H1 (cell line): ENCODE measurements at regions not wholly inside any gene's neighbourhood (a gene's known extent, or its start where the extent isn't known, plus 50 kb on each side); places are given as distances from the start of the nearest gene placed in this dataset.

Experiments used
- CTCF ChIA-PET: fragments of 300-600 bp; sonication (Branson Sonifier 250); formaldehyde crosslinking; loops from one replicate; lab custom pipeline; 2021; ENCODE audit not compliant: partially characterized antibody; lab: Charles Lee
- POLR2A ChIA-PET: fragments of 300-600 bp; sonication (Branson Sonifier 250); formaldehyde crosslinking; loops from one replicate; lab custom pipeline; 2021; ENCODE audit warnings: inconsistent platforms; ENCODE audit not compliant: partially characterized antibody; lab: Charles Lee
- DNase-seq, 2 experiments: peaks; one replicate each; pipeline versions ENCODE4 v3.0.0 to v3.0.0-alpha.2; 2010 to 2022; ENCODE audit warnings: low spot score in 2 of 2, low read depth in 1 of 2, mixed read lengths in 1 of 2
- FAIRE-seq: peaks from 2 replicates; lab custom pipeline; 2011; peaks lifted over from hg19 to GRCh38; lab: Jason Lieb, UNC
- H2AFZ ChIP-seq: 2 replicates; pipeline ENCODE4 v1.8.1; 2012; ENCODE audit warnings: low read length, inconsistent platforms
- H2AK5ac ChIP-seq: 2 replicates; pipeline ENCODE4 v1.6.1; 2013; ENCODE audit warnings: low read depth, low read length
- H2BK120ac ChIP-seq: replicated peaks from 2 replicates; pipeline ENCODE3; 2013; ENCODE audit warnings: low read depth, low read length, inconsistent platforms
- H2BK12ac ChIP-seq: 2 replicates; pipeline ENCODE4 v1.6.1; 2013; ENCODE audit warnings: low read depth, low read length
- H2BK15ac ChIP-seq: 2 replicates; pipeline ENCODE4 v1.6.1; 2013; ENCODE audit warnings: low read length
- H2BK20ac ChIP-seq: 2 replicates; pipeline ENCODE4 v1.6.1; 2013; ENCODE audit warnings: low read length
- H2BK5ac ChIP-seq: 2 replicates; pipeline ENCODE4 v1.6.1; 2013; ENCODE audit warnings: low read depth, low read length
- H3K14ac ChIP-seq: 2 replicates; pipeline ENCODE4 v1.6.1; 2013; ENCODE audit warnings: inconsistent platforms; ENCODE audit not compliant: insufficient read length
- H3K18ac ChIP-seq: 2 replicates; pipeline ENCODE4 v1.6.1; 2013; ENCODE audit warnings: low read length; ENCODE audit errors: extremely low read depth
- H3K23ac ChIP-seq: 2 replicates; pipeline ENCODE4 v1.6.1; 2013; ENCODE audit warnings: inconsistent platforms; ENCODE audit not compliant: insufficient read length
- H3K23me2 ChIP-seq: 2 replicates; pipeline ENCODE4 v1.6.1; 2013; ENCODE audit warnings: low read depth, low read length
- H3K27ac ChIP-seq: 2 replicates; pipeline ENCODE4 v1.6.1; 2011; ENCODE audit warnings: low read depth, low read length, inconsistent platforms
- H3K27me3 ChIP-seq, 4 experiments: replicated peaks in 1 of 4; 1 replicate in 1 of 4; 2 replicates in 3 of 4; pipeline versions ENCODE4 v1.6.1 to v1.8.1; 2011 to 2013; ENCODE audit warnings: low read length in 3 of 4, mild to moderate bottlenecking in 3 of 4, inconsistent platforms in 2 of 4, mixed read lengths in 2 of 4, moderate library complexity in 1 of 4; ENCODE audit not compliant: control insufficient read depth in 3 of 4, insufficient read depth in 3 of 4; ENCODE audit errors: extremely low read depth in 1 of 4
- H3K36me3 ChIP-seq, 4 experiments: 2 replicates each; pipeline versions ENCODE4 v1.6.1 to v1.8.1; 2011 to 2013; ENCODE audit warnings: mild to moderate bottlenecking in 4 of 4, low read length in 3 of 4, moderate library complexity in 2 of 4, control low read depth in 1 of 4, inconsistent platforms in 1 of 4; ENCODE audit not compliant: insufficient read depth in 4 of 4, control insufficient read depth in 2 of 4
- H3K4ac ChIP-seq: replicated peaks from 2 replicates; pipeline ENCODE3; 2013; ENCODE audit warnings: low read length, low read depth, mixed read lengths, inconsistent platforms; ENCODE audit not compliant: insufficient read length
- H3K4me1 ChIP-seq, 4 experiments: replicated peaks in 1 of 4; 1 replicate in 1 of 4; 2 replicates in 3 of 4; pipeline versions ENCODE4 v1.6.1 to v1.8.1; 2011 to 2013; ENCODE audit warnings: low read length in 3 of 4, inconsistent platforms in 2 of 4, mixed read lengths in 1 of 4; ENCODE audit not compliant: insufficient read depth in 4 of 4, control insufficient read depth in 3 of 4
- H3K4me2 ChIP-seq, 2 experiments: 2 replicates each; pipeline versions ENCODE4 v1.6.1 to v1.8.1; 2011 to 2013; ENCODE audit warnings: low read depth in 2 of 2, low read length in 2 of 2, control low read depth in 1 of 2, inconsistent platforms in 1 of 2, mild to moderate bottlenecking in 1 of 2; ENCODE audit not compliant: insufficient read depth in 1 of 2
- H3K4me3 ChIP-seq, 4 experiments: fragments of 200-600, 300-600 bp in 1 of 4; sonication (generic), shearing (Covaris generic), sonication (Bioruptor Twin) in 1 of 4; 2 replicates each; pipeline versions ENCODE4 v1.5.1 to v1.8.1; 2011 to 2016; ENCODE audit warnings: low read length in 4 of 4, low read depth in 3 of 4, control low read depth in 2 of 4, inconsistent platforms in 2 of 4, mild to moderate bottlenecking in 2 of 4, mixed read lengths in 1 of 4, moderate library complexity in 1 of 4; ENCODE audit not compliant: insufficient read depth in 2 of 4; ENCODE audit errors: extremely low read depth in 1 of 4
- H3K56ac ChIP-seq: replicated peaks from 2 replicates; pipeline ENCODE3; 2013; ENCODE audit warnings: low read depth, mild to moderate bottlenecking, mixed read lengths, low read length, inconsistent platforms; ENCODE audit not compliant: insufficient read length
- H3K79me1 ChIP-seq: 2 replicates; pipeline ENCODE4 v1.6.1; 2013; ENCODE audit warnings: low read depth, low read length, control low read depth
- H3K79me2 ChIP-seq, 2 experiments: 2 replicates each; pipeline versions ENCODE4 v1.6.1 to v1.8.1; 2012 to 2013; ENCODE audit warnings: low read length in 2 of 2, mild to moderate bottlenecking in 2 of 2, inconsistent platforms in 1 of 2; ENCODE audit not compliant: insufficient read depth in 2 of 2, control insufficient read depth in 1 of 2
- H3K9ac ChIP-seq, 4 experiments: replicated peaks in 1 of 4; 1 replicate in 1 of 4; 2 replicates in 3 of 4; pipeline versions ENCODE4 v1.6.1 to v1.8.1; 2011 to 2013; ENCODE audit warnings: low read depth in 3 of 4, low read length in 3 of 4, control low read depth in 2 of 4, mild to moderate bottlenecking in 2 of 4, moderate library complexity in 2 of 4, inconsistent platforms in 1 of 4; ENCODE audit errors: extremely low read depth in 1 of 4
- H3K9me3 ChIP-seq, 2 experiments: 2 replicates each; pipeline versions ENCODE4 v1.6.1 to v1.8.1; 2012 to 2013; ENCODE audit warnings: mild to moderate bottlenecking in 2 of 2, moderate library complexity in 2 of 2, control low read depth in 1 of 2, inconsistent platforms in 1 of 2, low read depth in 1 of 2, low read length in 1 of 2, mixed read lengths in 1 of 2; ENCODE audit not compliant: insufficient read depth in 2 of 2
- H4K20me1 ChIP-seq, 2 experiments: replicated peaks in 1 of 2; 2 replicates each; pipeline versions ENCODE3 to v1.8.1; 2011 to 2013; ENCODE audit warnings: inconsistent platforms in 2 of 2, low read length in 2 of 2, mild to moderate bottlenecking in 1 of 2; ENCODE audit not compliant: insufficient read depth in 2 of 2, control insufficient read depth in 1 of 2
- H4K5ac ChIP-seq: 2 replicates; pipeline ENCODE4 v1.6.1; 2013; ENCODE audit warnings: low read length, low read depth, mixed read lengths, inconsistent platforms; ENCODE audit not compliant: insufficient read length
- H4K8ac ChIP-seq: 2 replicates; pipeline ENCODE4 v1.8.0; 2013; ENCODE audit warnings: mild to moderate bottlenecking, moderate library complexity, low read length, inconsistent platforms; ENCODE audit not compliant: insufficient read depth; ENCODE audit errors: extremely low read depth
- H4K91ac ChIP-seq: replicated peaks from 2 replicates; pipeline ENCODE3; 2013; ENCODE audit warnings: low read length, mixed read lengths, inconsistent platforms; ENCODE audit not compliant: insufficient read length
- BCL11A ChIP-seq, 2 experiments: IDR thresholded peaks; one replicate each; pipeline ENCODE4 v1.6.1; 2011; ENCODE audit warnings: low read depth in 2 of 2, low read length in 2 of 2, mild to moderate bottlenecking in 2 of 2
- KDM1A ChIP-seq: fragments of 200-600, 300-600 bp; sonication (generic); IDR thresholded peaks from 2 replicates; pipeline ENCODE4 v1.7.1; 2016; ENCODE audit warnings: mild to moderate bottlenecking, low read length, borderline replicate concordance
- KDM4A ChIP-seq: IDR thresholded peaks from one replicate; pipeline ENCODE4 v1.7.1; 2012; ENCODE audit warnings: low read depth, mild to moderate bottlenecking, moderate library complexity, low read length, inconsistent platforms; ENCODE audit not compliant: severe bottlenecking
- RFX5 ChIP-seq: IDR thresholded peaks from 2 replicates; pipeline ENCODE4 v1.6.1; 2011; ENCODE audit warnings: low read depth, low read length, improper control_type of control experiment, borderline replicate concordance
- SP2 ChIP-seq: IDR thresholded peaks from 2 replicates; pipeline ENCODE4 v1.6.1; 2012; ENCODE audit warnings: mild to moderate bottlenecking, low read length, inconsistent platforms
- WGBS, 2 experiments: shearing (Covaris generic) in 1 of 2; methylation state at CpG; one replicate each; pipeline versions ENCODE4 v1.1.6 to v1.1.7; 2013 to 2015; ENCODE audit warnings: low lambda C conversion rate in 2 of 2, mixed read lengths in 2 of 2, inconsistent platforms in 1 of 2, low coverage in 1 of 2, missing lambda C conversion rate in 1 of 2; ENCODE audit not compliant: insufficient replicate concordance in 2 of 2, insufficient coverage in 1 of 2, insufficient read length in 1 of 2; ENCODE audit errors: extremely low coverage in 1 of 2, missing lambda C conversion rate in 1 of 2; 5-methylcytosine and 5-hydroxymethylcytosine counted together
- TF ChIP-seq, protein P1 (sequence below): IDR thresholded peaks from 2 replicates; pipeline ENCODE4 v1.6.1; 2011; ENCODE audit warnings: low read depth, mild to moderate bottlenecking, low read length; ENCODE audit not compliant: insufficient read depth

DNA sequence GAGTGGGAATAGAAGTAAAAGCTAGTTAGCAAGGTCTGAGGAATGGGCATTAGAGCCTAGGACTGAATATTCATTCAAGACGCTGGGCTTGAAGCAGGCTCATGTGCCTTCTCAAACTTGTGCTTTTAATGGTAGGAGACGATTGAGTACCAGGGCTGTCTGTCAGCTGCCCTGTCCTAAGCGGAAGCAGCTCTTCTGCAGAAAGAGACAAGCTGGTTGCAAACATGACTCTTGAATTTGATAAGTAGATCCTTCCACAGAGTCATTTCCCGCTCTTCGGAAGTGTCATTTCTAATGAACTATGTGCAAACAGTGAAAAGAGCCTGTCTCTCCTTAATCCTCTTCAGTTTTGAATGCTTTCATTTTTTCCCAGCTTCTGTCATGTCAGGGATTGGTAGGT is 176.4 kb downstream of the TFAP2B start:
- H3K9me3 ChIP-seq: no peaks in the 10 kb centered on the region
- H2BK15ac ChIP-seq: no peak overlapping the region
- no peak overlapping the region for H2AK5ac ChIP-seq
- no peaks in the 10 kb centered on the region for H3K4me1 ChIP-seq
- H2BK120ac ChIP-seq: no peak overlapping the region
- POLR2A ChIA-PET: no interaction called here
- H3K14ac ChIP-seq: no peak overlapping the region
- H3K4ac ChIP-seq: no peak overlapping the region
- H2BK12ac ChIP-seq: no peak overlapping the region
- H3K23ac ChIP-seq: no peak overlapping the region
- H3K79me2 ChIP-seq: no peaks in the 10 kb centered on the region
- WGBS, 2 experiments: 97% methylated on average over 5 of the region's 5 CpGs; no CpG with 5 or more reads in 1 of the 2 experiments
- H2AFZ ChIP-seq: no peak overlapping the region
- no peaks in the 10 kb centered on the region for H3K27me3 ChIP-seq
- H2BK5ac ChIP-seq: no peak overlapping the region
- H3K23me2 ChIP-seq: no peaks in the 10 kb centered on the region
- no peak overlapping the region for H3K56ac ChIP-seq
- no peaks in the 10 kb centered on the region; a peak in 1 of 8 replicates for H3K36me3 ChIP-seq
- no peak overlapping the region for H4K5ac ChIP-seq
- DNase-seq: no peak
- H3K27ac ChIP-seq: no peak overlapping the region
- TF ChIP-seq KDM1A (no peak), RFX5 (no peak), KDM4A (no peak), BCL11A (IDR thresholded peaks at IDR 0.05; ENCODE audit: low read depth in 2 of 2, low read length in 2 of 2) (no peak), SP2 (no peak)
- TF ChIP-seq, protein P1, sequence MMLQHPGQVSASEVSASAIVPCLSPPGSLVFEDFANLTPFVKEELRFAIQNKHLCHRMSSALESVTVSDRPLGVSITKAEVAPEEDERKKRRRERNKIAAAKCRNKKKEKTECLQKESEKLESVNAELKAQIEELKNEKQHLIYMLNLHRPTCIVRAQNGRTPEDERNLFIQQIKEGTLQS: no peak
- H3K79me1 ChIP-seq: no peaks in the 10 kb centered on the region
- FAIRE-seq: no peak
- no peak overlapping the region for H2BK20ac ChIP-seq
- no peak overlapping the region for H3K4me3 ChIP-seq
- no peak overlapping the region for H4K91ac ChIP-seq
- H4K8ac ChIP-seq: no peak overlapping the region
- CTCF ChIA-PET: no interaction called here
- H3K4me2 ChIP-seq: no peak overlapping the region
- no peak overlapping the region for H3K18ac ChIP-seq
- H3K9ac ChIP-seq: no peak overlapping the region
- no peaks in the 10 kb centered on the region for H4K20me1 ChIP-seq
